Loucy (cell line): ENCODE measurements at regions not wholly inside any gene's neighbourhood (a gene's known extent, or its start where the extent isn't known, plus 50 kb on each side); places are given as distances from the start of the nearest gene placed in this dataset.

Experiments
- H2AFZ ChIP-seq: fragments of 200-600 bp; sonication (generic); 2 replicates; pipeline ENCODE4 v1.6.0; 2016; ENCODE audit warnings: antibody characterized with exemption, mild to moderate bottlenecking, low read length, moderate library complexity
- H3F3A ChIP-seq: fragments of 200-600 bp; 2 replicates; pipeline ENCODE4 v1.6.0; 2016; ENCODE audit warnings: antibody characterized with exemption, low read depth, mild to moderate bottlenecking
- H3K27me3 ChIP-seq: fragments of 200-600 bp; sonication (generic); 2 replicates; pipeline ENCODE4 v1.6.1; 2014; ENCODE audit warnings: low read length, mild to moderate bottlenecking; ENCODE audit not compliant: insufficient read depth, poor library complexity, severe bottlenecking
- H3K36me3 ChIP-seq: fragments of 200-600 bp; sonication (generic); 2 replicates; pipeline ENCODE4 v1.6.1; 2016; ENCODE audit warnings: low read length; ENCODE audit not compliant: insufficient read depth
- H3K4me1 ChIP-seq: fragments of 200-600 bp; sonication (generic); 2 replicates; pipeline ENCODE4 v1.5.1; 2014; ENCODE audit warnings: low read length, mild to moderate bottlenecking; ENCODE audit not compliant: insufficient read depth, poor library complexity, severe bottlenecking
- H3K4me2 ChIP-seq: fragments of 200-600 bp; sonication (generic); 2 replicates; pipeline ENCODE4 v1.6.0; 2014; ENCODE audit warnings: antibody characterized with exemption, low read length, low read depth, mild to moderate bottlenecking; ENCODE audit not compliant: poor library complexity, severe bottlenecking
- H3K4me3 ChIP-seq: fragments of 200-600 bp; sonication (generic); 2 replicates; pipeline ENCODE4 v1.5.1; 2014; ENCODE audit warnings: low read length, mild to moderate bottlenecking, mixed read lengths; ENCODE audit not compliant: poor library complexity, severe bottlenecking
- H3K79me2 ChIP-seq: fragments of 200-600 bp; sonication (generic); 2 replicates; pipeline ENCODE4 v1.6.1; 2014; ENCODE audit warnings: low read length; ENCODE audit not compliant: insufficient read depth
- H3K9ac ChIP-seq: fragments of 200-600 bp; sonication (generic); 2 replicates; pipeline ENCODE4 v1.6.0; 2014; ENCODE audit warnings: mild to moderate bottlenecking, low read depth, low read length, moderate library complexity; ENCODE audit not compliant: poor library complexity, severe bottlenecking
- H3K9me2 ChIP-seq: fragments of 200-600 bp; sonication (generic); replicated peaks from 2 replicates; pipeline ENCODE4 v1.6.1; 2016; ENCODE audit warnings: low read depth, low read length, mixed read lengths
- H3K9me3 ChIP-seq: fragments of 200-600 bp; sonication (generic); 2 replicates; pipeline ENCODE4 v1.6.1; 2014; ENCODE audit warnings: mild to moderate bottlenecking, antibody characterized with exemption, low read length, low read depth; ENCODE audit not compliant: insufficient read depth
- H4K20me1 ChIP-seq: fragments of 200-600 bp; sonication (generic); 2 replicates; pipeline ENCODE4 v1.6.0; 2014; ENCODE audit warnings: antibody characterized with exemption, low read length, mild to moderate bottlenecking; ENCODE audit not compliant: insufficient read depth, poor library complexity, severe bottlenecking
- EZH2phosphoT487 ChIP-seq: fragments of 200-600 bp; IDR thresholded peaks from 2 replicates; pipeline ENCODE4 v1.6.1; 2018; ENCODE audit warnings: antibody characterized with exemption, mild to moderate bottlenecking, moderate library complexity, borderline replicate concordance
- TF ChIP-seq, protein P1 (sequence below): fragments of 200-600 bp; sonication (generic); conservative IDR thresholded peaks from 2 replicates; pipeline ENCODE4 v1.5.1; 2014; ENCODE audit warnings: mild to moderate bottlenecking, antibody characterized with exemption, low read length

DNA sequence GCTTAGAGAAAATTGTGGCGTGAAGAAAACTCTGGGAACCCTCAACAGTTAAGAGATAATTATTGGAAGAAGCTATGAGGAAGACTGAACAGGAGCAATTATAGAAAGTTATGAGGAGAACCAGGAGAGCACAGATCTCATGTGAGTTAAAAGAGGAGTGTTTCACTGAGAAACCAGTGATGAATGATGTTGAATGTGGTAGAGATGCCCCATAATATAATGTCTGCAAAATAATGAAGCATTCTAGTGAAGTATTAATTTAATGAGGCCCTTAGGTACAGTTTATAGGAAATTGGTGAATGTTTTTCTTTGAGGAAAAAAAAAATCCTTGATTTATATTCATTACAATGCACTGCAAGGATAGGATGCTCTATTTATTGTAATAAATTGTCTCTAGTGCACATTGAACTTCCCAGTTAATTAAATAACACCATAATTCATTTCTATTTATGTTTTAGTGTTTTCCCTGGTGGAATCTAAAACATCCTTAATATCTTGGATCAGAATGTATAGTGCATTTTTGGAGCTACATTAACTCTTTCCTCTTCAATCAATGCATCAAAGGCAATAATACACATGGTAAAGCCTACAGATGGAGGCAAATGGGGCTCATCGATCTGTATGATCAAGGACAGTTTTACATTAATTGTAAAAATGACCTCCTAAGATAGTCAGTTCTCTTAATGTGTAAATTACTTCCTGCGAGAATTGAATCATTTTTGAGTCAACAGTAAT is 91.4 kb upstream of the EYS start:
- no peaks in the 10 kb centered on the region for H3K79me2 ChIP-seq
- H3K4me2 ChIP-seq, result no peak overlapping the region
- H3K4me3 ChIP-seq, result no peak overlapping the region
- no peaks in the 10 kb centered on the region for H3K4me1 ChIP-seq
- H3K9me2 ChIP-seq, result no peaks in the 10 kb centered on the region
- H3K9me3 ChIP-seq, result no peaks in the 10 kb centered on the region
- H3K36me3 ChIP-seq, result no peaks in the 10 kb centered on the region
- H3K27me3 ChIP-seq, result no peaks in the 10 kb centered on the region
- no peak overlapping the region for H3K9ac ChIP-seq
- no peak for TF ChIP-seq EZH2phosphoT487
- TF ChIP-seq, protein P1, sequence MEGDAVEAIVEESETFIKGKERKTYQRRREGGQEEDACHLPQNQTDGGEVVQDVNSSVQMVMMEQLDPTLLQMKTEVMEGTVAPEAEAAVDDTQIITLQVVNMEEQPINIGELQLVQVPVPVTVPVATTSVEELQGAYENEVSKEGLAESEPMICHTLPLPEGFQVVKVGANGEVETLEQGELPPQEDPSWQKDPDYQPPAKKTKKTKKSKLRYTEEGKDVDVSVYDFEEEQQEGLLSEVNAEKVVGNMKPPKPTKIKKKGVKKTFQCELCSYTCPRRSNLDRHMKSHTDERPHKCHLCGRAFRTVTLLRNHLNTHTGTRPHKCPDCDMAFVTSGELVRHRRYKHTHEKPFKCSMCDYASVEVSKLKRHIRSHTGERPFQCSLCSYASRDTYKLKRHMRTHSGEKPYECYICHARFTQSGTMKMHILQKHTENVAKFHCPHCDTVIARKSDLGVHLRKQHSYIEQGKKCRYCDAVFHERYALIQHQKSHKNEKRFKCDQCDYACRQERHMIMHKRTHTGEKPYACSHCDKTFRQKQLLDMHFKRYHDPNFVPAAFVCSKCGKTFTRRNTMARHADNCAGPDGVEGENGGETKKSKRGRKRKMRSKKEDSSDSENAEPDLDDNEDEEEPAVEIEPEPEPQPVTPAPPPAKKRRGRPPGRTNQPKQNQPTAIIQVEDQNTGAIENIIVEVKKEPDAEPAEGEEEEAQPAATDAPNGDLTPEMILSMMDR, result no peak
- H4K20me1 ChIP-seq, result no peaks in the 10 kb centered on the region
- H2AFZ ChIP-seq, result no peak overlapping the region
- H3F3A ChIP-seq, result no peaks in the 10 kb centered on the region

DNA sequence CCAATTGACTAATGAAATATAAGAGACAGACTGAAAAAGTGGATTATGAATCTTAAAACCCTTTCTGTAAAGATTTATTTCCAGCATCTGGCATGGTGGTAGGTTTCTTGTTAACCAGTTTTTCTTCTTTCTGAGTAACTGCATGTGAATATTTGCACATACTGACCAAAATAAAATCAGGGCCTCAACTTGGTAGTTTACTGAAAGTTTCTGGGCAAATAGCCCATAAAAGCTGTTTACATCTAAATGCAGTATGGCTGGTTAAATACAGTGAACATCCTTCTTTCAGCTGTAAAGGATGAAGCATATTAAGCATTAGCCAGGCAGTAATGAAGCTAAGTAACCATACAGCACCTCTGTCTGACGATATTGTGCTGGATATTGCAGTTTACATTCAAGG is 83.6 kb upstream of the EYS start:
- Histone ChIP-seq H3K9me2 (no peaks in the 10 kb centered on the region), H3K4me3 (no peak overlapping the region), H3K4me2 (no peak overlapping the region), H4K20me1 (no peaks in the 10 kb centered on the region), H3K27me3 (no peaks in the 10 kb centered on the region), H3K4me1 (no peaks in the 10 kb centered on the region), H2AFZ (no peak overlapping the region), H3K79me2 (no peaks in the 10 kb centered on the region), H3F3A (no peaks in the 10 kb centered on the region), H3K9ac (no peak overlapping the region), H3K36me3 (no peaks in the 10 kb centered on the region), H3K9me3 (no peaks in the 10 kb centered on the region)
- no peak for TF ChIP-seq EZH2phosphoT487

DNA sequence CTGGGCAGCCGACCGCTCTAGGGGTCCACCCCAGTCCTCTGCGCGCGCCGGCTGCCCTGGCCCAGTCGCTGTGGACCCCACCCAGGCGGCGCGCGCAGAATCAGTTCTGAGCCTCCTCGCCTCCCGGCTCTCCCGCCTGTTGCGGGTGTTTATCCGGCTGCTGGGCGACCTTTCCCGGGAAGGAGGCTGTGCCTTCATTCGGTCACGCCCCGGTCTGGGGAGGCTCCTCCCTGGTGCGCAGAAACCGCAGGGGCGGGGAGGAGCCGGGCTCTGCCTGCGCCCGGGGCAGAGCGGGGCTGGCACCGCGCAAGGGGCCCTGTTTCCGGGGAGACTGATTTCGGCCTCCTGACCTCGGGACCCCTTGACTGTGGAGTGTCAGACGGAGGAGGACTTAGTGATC is 80.8 kb upstream of the EYS start:
- Histone ChIP-seq H3K79me2 (no peaks in the 10 kb centered on the region), H3K4me1 (no peaks in the 10 kb centered on the region), H3K27me3 (no peaks in the 10 kb centered on the region), H3K4me3 (no peak overlapping the region), H3F3A (no peaks in the 10 kb centered on the region), H3K4me2 (no peak overlapping the region), H3K9me2 (no peaks in the 10 kb centered on the region), H3K36me3 (no peaks in the 10 kb centered on the region), H2AFZ (no peak overlapping the region), H4K20me1 (no peaks in the 10 kb centered on the region), H3K9me3 (no peaks in the 10 kb centered on the region), H3K9ac (no peak overlapping the region)
- TF ChIP-seq, protein P1, result no peak
- no peak for TF ChIP-seq EZH2phosphoT487

DNA sequence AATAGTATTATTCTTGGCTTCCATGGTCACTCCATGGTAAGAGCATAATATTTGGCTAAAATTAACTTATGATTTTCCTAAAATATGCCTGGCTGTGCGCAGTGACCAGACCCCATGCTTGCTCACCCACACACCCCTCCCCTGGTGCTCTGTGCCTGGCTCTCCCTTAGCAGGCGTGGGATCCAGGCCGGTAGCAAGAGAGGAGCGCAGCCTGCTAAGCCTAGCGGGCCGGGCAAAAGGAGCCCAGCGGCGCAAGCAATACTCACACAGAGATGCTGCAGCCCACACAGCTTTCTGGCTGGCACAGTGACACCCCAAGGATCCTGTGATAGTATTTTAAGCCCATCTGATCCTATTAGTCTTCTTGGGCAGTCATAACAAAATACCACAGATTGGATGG is 79.8 kb upstream of the EYS start:
- Histone ChIP-seq H4K20me1 (no peaks in the 10 kb centered on the region), H3K9me3 (no peaks in the 10 kb centered on the region), H3K27me3 (no peaks in the 10 kb centered on the region), H3K4me2 (no peak overlapping the region), H3K9me2 (no peaks in the 10 kb centered on the region), H3K9ac (no peak overlapping the region), H3K4me1 (no peaks in the 10 kb centered on the region), H3K36me3 (no peaks in the 10 kb centered on the region), H3K4me3 (no peak overlapping the region), H3F3A (no peaks in the 10 kb centered on the region), H2AFZ (no peak overlapping the region), H3K79me2 (no peaks in the 10 kb centered on the region)
- TF ChIP-seq, protein P1, result no peak
- TF ChIP-seq EZH2phosphoT487, result no peak
